Smooth muscle cell (in vitro differentiated cells): ENCODE measurements at regions not wholly inside any gene's neighbourhood (a gene's known extent, or its start where the extent isn't known, plus 50 kb on each side); places are given as distances from the start of the nearest gene placed in this dataset.

Source experiments
- DNase-seq: peaks from one replicate; lab custom pipeline; 2025; ENCODE audit not compliant: unreplicated experiment; lab: John Stamatoyannopoulos, UW
- H2AFZ ChIP-seq: fragments of 200-600 bp; sonication (generic); 2 replicates; pipeline ENCODE4 v1.6.0; 2016; ENCODE audit warnings: antibody characterized with exemption, low read depth, mild to moderate bottlenecking
- H3F3A ChIP-seq: fragments of 200-600 bp; sonication (generic); 2 replicates; pipeline ENCODE4 v1.6.0; 2017; ENCODE audit warnings: antibody characterized with exemption, low read depth
- H3K27ac ChIP-seq: fragments of 200-600 bp; sonication (generic); 2 replicates; pipeline ENCODE4 v1.5.1; 2016; ENCODE audit warnings: low read depth, mild to moderate bottlenecking
- H3K27me3 ChIP-seq: fragments of 200-600 bp; sonication (generic); 2 replicates; pipeline ENCODE4 v1.6.1; 2016; ENCODE audit warnings: low read depth, mild to moderate bottlenecking
- H3K36me3 ChIP-seq: fragments of 200-600 bp; sonication (generic); 2 replicates; pipeline ENCODE4 v1.5.1; 2016; ENCODE audit warnings: low read depth
- H3K4me1 ChIP-seq: fragments of 200-600 bp; sonication (generic); 2 replicates; pipeline ENCODE4 v1.5.1; 2016; ENCODE audit warnings: low read depth
- H3K4me2 ChIP-seq: fragments of 200-600 bp; sonication (generic); 2 replicates; pipeline ENCODE4 v1.6.0; 2016; ENCODE audit warnings: mild to moderate bottlenecking
- H3K4me3 ChIP-seq: fragments of 200-600 bp; sonication (generic); 2 replicates; pipeline ENCODE4 v1.5.1; 2016; ENCODE audit warnings: mild to moderate bottlenecking
- H3K79me2 ChIP-seq: fragments of 200-600 bp; sonication (generic); 2 replicates; pipeline ENCODE4 v1.6.0; 2016; ENCODE audit warnings: low read depth, mild to moderate bottlenecking
- H3K9ac ChIP-seq: fragments of 200-600 bp; sonication (generic); 2 replicates; pipeline ENCODE4 v1.6.0; 2016; ENCODE audit warnings: low read depth
- H3K9me3 ChIP-seq: fragments of 200-600 bp; sonication (generic); replicated peaks from 2 replicates; pipeline ENCODE4 v1.5.1; 2016; ENCODE audit warnings: low read depth
- H4K20me1 ChIP-seq: fragments of 200-600 bp; sonication (generic); 2 replicates; pipeline ENCODE4 v1.6.0; 2016; ENCODE audit warnings: low read depth
- CTCF ChIP-seq: fragments of 200-600 bp; sonication (generic); IDR thresholded peaks from 2 replicates; pipeline ENCODE4 v1.5.1; 2017; ENCODE audit warnings: borderline replicate concordance, mild to moderate bottlenecking, antibody characterized with exemption; ENCODE audit not compliant: insufficient read depth, poor library complexity, severe bottlenecking
- WGBS: methylation state at CpG from one replicate; pipeline ENCODE4 v1.1.7; 2016; ENCODE audit warnings: low lambda C conversion rate; 5-methylcytosine and 5-hydroxymethylcytosine counted together

- Histone ChIP-seq H3K27me3 (no peaks in the 10 kb centered on the region), H4K20me1 (no peaks in the 10 kb centered on the region), H3K9ac (no peak overlapping the region), H3K9me3 (no peaks in the 10 kb centered on the region), H3K4me1 (no peaks in the 10 kb centered on the region), H3K4me3 (no peak overlapping the region), H2AFZ (no peak overlapping the region), H3K27ac (peak overlapping the region; percentile 19), H3K79me2 (no peaks in the 10 kb centered on the region), H3K36me3 (no peaks in the 10 kb centered on the region), H3F3A (peaks cover 4% of the 10 kb centered on the region), H3K4me2 (no peak overlapping the region)
- WGBS = 65% methylated on average over 4 of the region's 4 CpGs
- no peak for DNase-seq
- TF ChIP-seq CTCF = no peak
These were observed 62.3 kb upstream of the SLC25A33 start for GRCh38 chr1:9476790-9477463.

GRCh38 chr1:9477535-9477934 lies 61.7 kb upstream of the SLC25A33 start:
- no peak for DNase-seq
- Histone ChIP-seq H3K4me1 (no peaks in the 10 kb centered on the region), H3K4me2 (no peak overlapping the region), H3K36me3 (no peaks in the 10 kb centered on the region), H2AFZ (no peak overlapping the region), H3K79me2 (no peaks in the 10 kb centered on the region), H3K9ac (no peak overlapping the region), H4K20me1 (no peaks in the 10 kb centered on the region), H3K4me3 (no peak overlapping the region), H3F3A (peaks cover 4% of the 10 kb centered on the region), H3K27me3 (no peaks in the 10 kb centered on the region), H3K9me3 (no peaks in the 10 kb centered on the region), H3K27ac (no peak overlapping the region)
- TF ChIP-seq CTCF = no peak
- 92% methylated on average over 4 of the region's 4 CpGs for WGBS

- H3K4me3 ChIP-seq = no peak overlapping the region
- 96% methylated on average over 6 of the region's 6 CpGs for WGBS
- H3K79me2 ChIP-seq = no peaks in the 10 kb centered on the region
- no peaks in the 10 kb centered on the region for H3K27me3 ChIP-seq
- no peak overlapping the region for H2AFZ ChIP-seq
- H3K36me3 ChIP-seq = no peaks in the 10 kb centered on the region
- no peak overlapping the region for H3K4me2 ChIP-seq
- no peaks in the 10 kb centered on the region for H4K20me1 ChIP-seq
- H3K9me3 ChIP-seq = no peaks in the 10 kb centered on the region
- H3F3A ChIP-seq = peaks cover 4% of the 10 kb centered on the region
- H3K9ac ChIP-seq = no peak overlapping the region
- no peak for TF ChIP-seq CTCF
- no peak overlapping the region for H3K27ac ChIP-seq
- DNase-seq = no peak
- no peaks in the 10 kb centered on the region for H3K4me1 ChIP-seq
These were observed 61.2 kb upstream of the SLC25A33 start for GRCh38 chr1:9478021-9478420.

GRCh38 chr1:9481048-9481447 lies 58.2 kb upstream of the SLC25A33 start:
- no peak for DNase-seq
- no peak overlapping the region for H3K4me3 ChIP-seq
- no peak overlapping the region for H2AFZ ChIP-seq
- H3K4me2 ChIP-seq = no peak overlapping the region
- H3K36me3 ChIP-seq = no peaks in the 10 kb centered on the region
- no peaks in the 10 kb centered on the region for H3K9me3 ChIP-seq
- H3F3A ChIP-seq = peaks cover 4% of the 10 kb centered on the region
- H3K4me1 ChIP-seq = no peaks in the 10 kb centered on the region
- TF ChIP-seq CTCF = no peak
- H3K27ac ChIP-seq = no peak overlapping the region
- no peaks in the 10 kb centered on the region for H4K20me1 ChIP-seq
- no peaks in the 10 kb centered on the region for H3K79me2 ChIP-seq
- no peak overlapping the region for H3K9ac ChIP-seq
- H3K27me3 ChIP-seq = no peaks in the 10 kb centered on the region
- WGBS = 87% methylated on average over 6 of the region's 6 CpGs
